GM23338 (cell line): ENCODE measurements at regions not wholly inside any gene's neighbourhood (a gene's known extent, or its start where the extent isn't known, plus 50 kb on each side); places are given as distances from the start of the nearest gene placed in this dataset.

Source experiments
- ATAC-seq: fragments of 200-7000 bp; cut with Tn5 transposase; 3 replicates; pipeline ENCODE4 v1.9.1; 2020
- DNase-seq: peaks from one replicate; pipeline ENCODE4 v3.0.0-alpha.2; 2015; ENCODE audit warnings: low spot score
- H2AFZ ChIP-seq: fragments of 200-600 bp; sonication (generic); 2 replicates; pipeline ENCODE4 v1.8.0; 2016; ENCODE audit warnings: antibody characterized with exemption, mild to moderate bottlenecking, moderate library complexity
- H3F3A ChIP-seq: fragments of 200-600 bp; sonication (generic); replicated peaks from 2 replicates; pipeline ENCODE4 v1.8.0; 2017; ENCODE audit warnings: antibody characterized with exemption, mixed run types, low read depth
- H3K27ac ChIP-seq: fragments of 200-600 bp; sonication (generic); 2 replicates; pipeline ENCODE4 v1.6.1; 2016; ENCODE audit warnings: low read depth
- H3K27me3 ChIP-seq: fragments of 200-600 bp; sonication (generic); 2 replicates; pipeline ENCODE4 v1.8.0; 2016; ENCODE audit warnings: mild to moderate bottlenecking, mixed run types, moderate library complexity; ENCODE audit not compliant: insufficient read depth
- H3K36me3 ChIP-seq: fragments of 200-600 bp; sonication (generic); 2 replicates; pipeline ENCODE4 v1.8.0; 2016; ENCODE audit warnings: mild to moderate bottlenecking; ENCODE audit not compliant: insufficient read depth
- H3K4me1 ChIP-seq: fragments of 200-600 bp; sonication (generic); 2 replicates; pipeline ENCODE4 v1.8.0; 2016; ENCODE audit warnings: mild to moderate bottlenecking, moderate library complexity; ENCODE audit not compliant: insufficient read depth
- H3K4me2 ChIP-seq: fragments of 200-600 bp; sonication (generic); 2 replicates; pipeline ENCODE4 v1.7.1; 2017; ENCODE audit warnings: mixed run types
- H3K4me3 ChIP-seq: fragments of 200-600 bp; sonication (generic); 2 replicates; pipeline ENCODE4 v1.6.1; 2016; ENCODE audit warnings: mixed run types
- H3K79me2 ChIP-seq: fragments of 200-600 bp; sonication (generic); replicated peaks from 2 replicates; pipeline ENCODE4 v1.8.0; 2017; ENCODE audit warnings: mild to moderate bottlenecking; ENCODE audit not compliant: insufficient read depth
- H3K9me2 ChIP-seq: fragments of 200-600 bp; sonication (generic); 2 replicates; pipeline ENCODE4 v1.8.0; 2017; ENCODE audit not compliant: insufficient read depth
- H4K20me1 ChIP-seq: fragments of 200-600 bp; sonication (generic); replicated peaks from 2 replicates; pipeline ENCODE4 v1.8.0; 2017; ENCODE audit warnings: mild to moderate bottlenecking; ENCODE audit not compliant: insufficient read depth
- H3K27ac Mint-ChIP-seq: 2 replicates; pipeline ENCODE4 v1.8.0; 2020; ENCODE audit warnings: inconsistent platforms, mild to moderate bottlenecking, moderate library complexity, mixed read lengths
- H3K27me3 Mint-ChIP-seq: 3 replicates; pipeline ENCODE4 v1.8.0; 2022; ENCODE audit warnings: low read depth, mild to moderate bottlenecking, moderate library complexity, mixed read lengths, inconsistent platforms; ENCODE audit not compliant: insufficient read depth, poor library complexity
- H3K36me3 Mint-ChIP-seq: 3 replicates; pipeline ENCODE4 v1.8.0; 2021; ENCODE audit warnings: low read depth, mild to moderate bottlenecking, inconsistent platforms, moderate library complexity, mixed read lengths
- H3K4me1 Mint-ChIP-seq: 3 replicates; pipeline ENCODE4 v1.8.0; 2020; ENCODE audit warnings: mild to moderate bottlenecking, inconsistent platforms, mixed read lengths
- H3K4me3 Mint-ChIP-seq: 3 replicates; pipeline ENCODE4 v1.8.0; 2021; ENCODE audit warnings: moderate library complexity, mild to moderate bottlenecking, inconsistent platforms, mixed read lengths
- H3K9me3 Mint-ChIP-seq: 3 replicates; pipeline ENCODE4 v1.8.0; 2020; ENCODE audit warnings: moderate library complexity, mild to moderate bottlenecking, inconsistent platforms, mixed read lengths
- CTCF ChIP-seq, 2 experiments: fragments of 200-600 bp in 1 of 2; sonication (generic) in 1 of 2; conservative IDR thresholded peaks; 2 replicates each; pipeline versions ENCODE4 v1.5.1 to v1.6.1; 2016 to 2017; ENCODE audit warnings: antibody characterized with exemption in 2 of 2, low read depth in 2 of 2, mild to moderate bottlenecking in 2 of 2, moderate library complexity in 1 of 2
- ETS1 ChIP-seq: IDR thresholded peaks from 2 replicates; pipeline ENCODE4 v1.6.1; 2016; ENCODE audit warnings: antibody characterized with exemption
- EZH2 ChIP-seq: fragments of 200-600 bp; sonication (generic); IDR thresholded peaks from one replicate; pipeline ENCODE4 v1.8.0; 2017; ENCODE audit warnings: antibody characterized with exemption, mild to moderate bottlenecking, low read depth; ENCODE audit not compliant: unreplicated experiment
- EZH2phosphoT487 ChIP-seq: fragments of 200-600 bp; sonication (generic); IDR thresholded peaks from one replicate; pipeline ENCODE4 v1.8.1; 2018; ENCODE audit warnings: antibody characterized with exemption; ENCODE audit not compliant: unreplicated experiment
- JUNB ChIP-seq: IDR thresholded peaks from one replicate; pipeline ENCODE4 v1.6.1; 2016; ENCODE audit warnings: antibody characterized with exemption; ENCODE audit not compliant: unreplicated experiment
- NANOG ChIP-seq: IDR thresholded peaks from 2 replicates; pipeline ENCODE4 v1.6.1; 2016; ENCODE audit warnings: antibody characterized with exemption, borderline replicate concordance
- POLR2AphosphoS5 ChIP-seq: IDR thresholded peaks from 2 replicates; pipeline ENCODE4 v1.6.1; 2016; ENCODE audit warnings: antibody characterized with exemption, low read depth
- ZNF114 ChIP-seq: fragments of 250-450 bp; sonication (Bioruptor Pico); IDR thresholded peaks from 2 replicates; pipeline ENCODE4 v1.5.0; 2020; ENCODE audit warnings: mild to moderate bottlenecking, moderate library complexity
- ZNF331 ChIP-seq: fragments of 250-450 bp; sonication (Bioruptor Pico); IDR thresholded peaks from 2 replicates; pipeline ENCODE4 v1.5.0; 2020; ENCODE audit warnings: low read depth, mild to moderate bottlenecking, moderate library complexity
- TF ChIP-seq, protein P1 (sequence below): fragments of 250-450 bp; sonication (Bioruptor Pico); IDR thresholded peaks from 2 replicates; pipeline ENCODE4 v1.5.0; 2020; ENCODE audit warnings: mild to moderate bottlenecking, moderate library complexity
- TF ChIP-seq, protein P2 (sequence below): IDR thresholded peaks from one replicate; pipeline ENCODE4 v1.6.1; 2018; ENCODE audit warnings: antibody characterized with exemption; ENCODE audit not compliant: unreplicated experiment

DNA sequence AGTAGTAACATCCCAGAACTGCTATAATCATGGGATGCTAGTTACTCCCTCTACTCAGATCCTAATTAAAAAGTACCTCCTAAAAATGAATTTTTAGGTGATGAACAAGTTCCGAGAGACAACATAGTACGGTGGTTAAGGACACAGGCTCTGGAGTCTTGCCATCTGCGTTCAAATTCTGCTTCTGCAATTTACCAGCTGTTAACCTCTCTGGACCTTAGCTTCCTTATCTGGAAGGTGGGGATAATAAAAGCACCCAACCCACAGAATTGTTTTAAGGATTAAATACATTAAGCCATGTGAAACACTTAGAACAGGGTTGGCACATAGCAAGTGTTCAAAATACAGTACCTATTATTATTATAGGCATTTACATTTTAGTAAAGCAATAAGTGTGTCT, 77.5 kb upstream of the XPA start:
- Histone ChIP-seq H3K79me2 (no peaks in the 10 kb centered on the region), H2AFZ (no peak overlapping the region)

More for the DNA sequence above, 77.5 kb upstream of the XPA start:
- no peaks in the 10 kb centered on the region for H3K27me3 ChIP-seq
- H3K27me3 Mint-ChIP-seq: peaks cover 5% of the 10 kb centered on the region
- H3K4me3 ChIP-seq: no peak overlapping the region
- no peaks in the 10 kb centered on the region for H3K4me1 ChIP-seq
- DNase-seq: no peak
- TF ChIP-seq ZNF114 (CRISPR knock-in tag) (no peak), JUNB (no peak), NANOG (no peak), ZNF331 (CRISPR knock-in tag) (no peak), ETS1 (no peak), POLR2AphosphoS5 (no peak), EZH2 (no peak), CTCF (conservative IDR thresholded peaks at IDR 0.05; ENCODE audit: low read depth in 2 of 2) (no peak), EZH2phosphoT487 (no peak)
- TF ChIP-seq, protein P1, sequence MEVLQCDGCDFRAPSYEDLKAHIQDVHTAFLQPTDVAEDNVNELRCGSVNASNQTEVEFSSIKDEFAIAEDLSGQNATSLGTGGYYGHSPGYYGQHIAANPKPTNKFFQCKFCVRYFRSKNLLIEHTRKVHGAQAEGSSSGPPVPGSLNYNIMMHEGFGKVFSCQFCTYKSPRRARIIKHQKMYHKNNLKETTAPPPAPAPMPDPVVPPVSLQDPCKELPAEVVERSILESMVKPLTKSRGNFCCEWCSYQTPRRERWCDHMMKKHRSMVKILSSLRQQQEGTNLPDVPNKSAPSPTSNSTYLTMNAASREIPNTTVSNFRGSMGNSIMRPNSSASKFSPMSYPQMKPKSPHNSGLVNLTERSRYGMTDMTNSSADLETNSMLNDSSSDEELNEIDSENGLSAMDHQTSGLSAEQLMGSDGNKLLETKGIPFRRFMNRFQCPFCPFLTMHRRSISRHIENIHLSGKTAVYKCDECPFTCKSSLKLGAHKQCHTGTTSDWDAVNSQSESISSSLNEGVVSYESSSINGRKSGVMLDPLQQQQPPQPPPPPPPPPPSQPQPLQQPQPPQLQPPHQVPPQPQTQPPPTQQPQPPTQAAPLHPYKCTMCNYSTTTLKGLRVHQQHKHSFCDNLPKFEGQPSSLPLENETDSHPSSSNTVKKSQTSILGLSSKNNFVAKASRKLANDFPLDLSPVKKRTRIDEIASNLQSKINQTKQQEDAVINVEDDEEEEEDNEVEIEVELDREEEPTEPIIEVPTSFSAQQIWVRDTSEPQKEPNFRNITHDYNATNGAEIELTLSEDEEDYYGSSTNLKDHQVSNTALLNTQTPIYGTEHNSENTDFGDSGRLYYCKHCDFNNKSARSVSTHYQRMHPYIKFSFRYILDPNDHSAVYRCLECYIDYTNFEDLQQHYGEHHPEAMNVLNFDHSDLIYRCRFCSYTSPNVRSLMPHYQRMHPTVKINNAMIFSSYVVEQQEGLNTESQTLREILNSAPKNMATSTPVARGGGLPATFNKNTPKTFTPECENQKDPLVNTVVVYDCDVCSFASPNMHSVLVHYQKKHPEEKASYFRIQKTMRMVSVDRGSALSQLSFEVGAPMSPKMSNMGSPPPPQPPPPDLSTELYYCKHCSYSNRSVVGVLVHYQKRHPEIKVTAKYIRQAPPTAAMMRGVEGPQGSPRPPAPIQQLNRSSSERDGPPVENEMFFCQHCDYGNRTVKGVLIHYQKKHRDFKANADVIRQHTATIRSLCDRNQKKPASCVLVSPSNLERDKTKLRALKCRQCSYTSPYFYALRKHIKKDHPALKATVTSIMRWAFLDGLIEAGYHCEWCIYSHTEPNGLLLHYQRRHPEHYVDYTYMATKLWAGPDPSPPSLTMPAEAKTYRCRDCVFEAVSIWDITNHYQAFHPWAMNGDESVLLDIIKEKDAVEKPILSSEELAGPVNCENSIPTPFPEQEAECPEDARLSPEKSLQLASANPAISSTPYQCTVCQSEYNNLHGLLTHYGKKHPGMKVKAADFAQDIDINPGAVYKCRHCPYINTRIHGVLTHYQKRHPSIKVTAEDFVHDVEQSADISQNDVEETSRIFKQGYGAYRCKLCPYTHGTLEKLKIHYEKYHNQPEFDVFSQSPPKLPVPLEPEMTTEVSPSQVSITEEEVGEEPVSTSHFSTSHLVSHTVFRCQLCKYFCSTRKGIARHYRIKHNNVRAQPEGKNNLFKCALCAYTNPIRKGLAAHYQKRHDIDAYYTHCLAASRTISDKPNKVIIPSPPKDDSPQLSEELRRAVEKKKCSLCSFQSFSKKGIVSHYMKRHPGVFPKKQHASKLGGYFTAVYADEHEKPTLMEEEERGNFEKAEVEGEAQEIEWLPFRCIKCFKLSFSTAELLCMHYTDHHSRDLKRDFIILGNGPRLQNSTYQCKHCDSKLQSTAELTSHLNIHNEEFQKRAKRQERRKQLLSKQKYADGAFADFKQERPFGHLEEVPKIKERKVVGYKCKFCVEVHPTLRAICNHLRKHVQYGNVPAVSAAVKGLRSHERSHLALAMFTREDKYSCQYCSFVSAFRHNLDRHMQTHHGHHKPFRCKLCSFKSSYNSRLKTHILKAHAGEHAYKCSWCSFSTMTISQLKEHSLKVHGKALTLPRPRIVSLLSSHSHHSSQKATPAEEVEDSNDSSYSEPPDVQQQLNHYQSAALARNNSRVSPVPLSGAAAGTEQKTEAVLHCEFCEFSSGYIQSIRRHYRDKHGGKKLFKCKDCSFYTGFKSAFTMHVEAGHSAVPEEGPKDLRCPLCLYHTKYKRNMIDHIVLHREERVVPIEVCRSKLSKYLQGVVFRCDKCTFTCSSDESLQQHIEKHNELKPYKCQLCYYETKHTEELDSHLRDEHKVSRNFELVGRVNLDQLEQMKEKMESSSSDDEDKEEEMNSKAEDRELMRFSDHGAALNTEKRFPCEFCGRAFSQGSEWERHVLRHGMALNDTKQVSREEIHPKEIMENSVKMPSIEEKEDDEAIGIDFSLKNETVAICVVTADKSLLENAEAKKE (CRISPR knock-in tag): no peak
- TF ChIP-seq, protein P2, sequence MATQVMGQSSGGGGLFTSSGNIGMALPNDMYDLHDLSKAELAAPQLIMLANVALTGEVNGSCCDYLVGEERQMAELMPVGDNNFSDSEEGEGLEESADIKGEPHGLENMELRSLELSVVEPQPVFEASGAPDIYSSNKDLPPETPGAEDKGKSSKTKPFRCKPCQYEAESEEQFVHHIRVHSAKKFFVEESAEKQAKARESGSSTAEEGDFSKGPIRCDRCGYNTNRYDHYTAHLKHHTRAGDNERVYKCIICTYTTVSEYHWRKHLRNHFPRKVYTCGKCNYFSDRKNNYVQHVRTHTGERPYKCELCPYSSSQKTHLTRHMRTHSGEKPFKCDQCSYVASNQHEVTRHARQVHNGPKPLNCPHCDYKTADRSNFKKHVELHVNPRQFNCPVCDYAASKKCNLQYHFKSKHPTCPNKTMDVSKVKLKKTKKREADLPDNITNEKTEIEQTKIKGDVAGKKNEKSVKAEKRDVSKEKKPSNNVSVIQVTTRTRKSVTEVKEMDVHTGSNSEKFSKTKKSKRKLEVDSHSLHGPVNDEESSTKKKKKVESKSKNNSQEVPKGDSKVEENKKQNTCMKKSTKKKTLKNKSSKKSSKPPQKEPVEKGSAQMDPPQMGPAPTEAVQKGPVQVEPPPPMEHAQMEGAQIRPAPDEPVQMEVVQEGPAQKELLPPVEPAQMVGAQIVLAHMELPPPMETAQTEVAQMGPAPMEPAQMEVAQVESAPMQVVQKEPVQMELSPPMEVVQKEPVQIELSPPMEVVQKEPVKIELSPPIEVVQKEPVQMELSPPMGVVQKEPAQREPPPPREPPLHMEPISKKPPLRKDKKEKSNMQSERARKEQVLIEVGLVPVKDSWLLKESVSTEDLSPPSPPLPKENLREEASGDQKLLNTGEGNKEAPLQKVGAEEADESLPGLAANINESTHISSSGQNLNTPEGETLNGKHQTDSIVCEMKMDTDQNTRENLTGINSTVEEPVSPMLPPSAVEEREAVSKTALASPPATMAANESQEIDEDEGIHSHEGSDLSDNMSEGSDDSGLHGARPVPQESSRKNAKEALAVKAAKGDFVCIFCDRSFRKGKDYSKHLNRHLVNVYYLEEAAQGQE: no peak
- H4K20me1 ChIP-seq: no peaks in the 10 kb centered on the region
- H3K36me3 Mint-ChIP-seq: peaks cover 12% of the 10 kb centered on the region; the same call in 2 of the 3 replicates
- no peak overlapping the region for H3K4me2 ChIP-seq
- no peak overlapping the region for H3K4me3 Mint-ChIP-seq
- no peak overlapping the region for H3K27ac ChIP-seq
- no peak overlapping the region for H3K27ac Mint-ChIP-seq
- no peak for ATAC-seq
- H3K4me1 Mint-ChIP-seq: peaks cover 18% of the 10 kb centered on the region
- H3K9me2 ChIP-seq: no peaks in the 10 kb centered on the region; the same call in 1 of the 2 replicates
- H3K36me3 ChIP-seq: no peaks in the 10 kb centered on the region
- H3F3A ChIP-seq: no peaks in the 10 kb centered on the region
- H3K9me3 Mint-ChIP-seq: peaks cover 25% of the 10 kb centered on the region
